ENCODE measurements at regions not wholly inside any gene's neighbourhood (a gene's known extent, or its start where the extent isn't known, plus 50 kb on each side); places are given as distances from the start of the nearest gene placed in this dataset.

- H4K20me1 ChIP-seq (ENCODE audit: insufficient read depth, low read length): no peaks in the 10 kb centered on the region
- 55% methylated on average over 4 of the region's 4 CpGs for WGBS (ENCODE audit: low lambda C conversion rate)
Observed at GRCh38 chr16:73521499-73521898, 473.6 kb upstream of the ZFHX3 start.

GRCh38 chr16:73515616-73516015 lies 467.7 kb upstream of the ZFHX3 start:
- Histone ChIP-seq H3K4me1 (ENCODE audit: insufficient read depth, low read length) (no peaks in the 10 kb centered on the region), H3K79me2 (ENCODE audit: insufficient read depth, low read length) (no peaks in the 10 kb centered on the region), H3K27me3 (ENCODE audit: control insufficient read depth in 1 of 2, insufficient read depth in 2 of 2, low read length in 2 of 2) (peaks cover 1 to 7% of the 10 kb centered on the region in 2 experiments; a peak in 2 of 5 replicates), H2AFZ (ENCODE audit: low read length) (no peak overlapping the region), H3K27ac (ENCODE audit: extremely low read length, insufficient read depth, low read length) (no peak overlapping the region), H3K9ac (ENCODE audit: insufficient read depth, low read depth, low read length) (no peak overlapping the region), H3K4me2 (ENCODE audit: low read depth, low read length) (no peak overlapping the region), H4K20me1 (ENCODE audit: insufficient read depth, low read length) (no peaks in the 10 kb centered on the region), H3K9me3 (ENCODE audit: low read length) (no peaks in the 10 kb centered on the region), H3K4me3 (replicated peaks in 1 of 3; ENCODE audit: insufficient read depth in 1 of 3, low read depth in 2 of 3, low read length in 3 of 3) (no peak overlapping the region), H3K36me3 (replicated peaks in 1 of 2; ENCODE audit: control insufficient read depth in 1 of 2, insufficient read depth in 2 of 2, low read length in 2 of 2) (no peaks in the 10 kb centered on the region)
- ChIA-PET CTCF (ENCODE audit: low intra/inter-chr PET ratio, low total read pairs) (no interaction called here), POLR2A (no interaction called here)
- 42% methylated on average over 4 of the region's 4 CpGs for WGBS (ENCODE audit: low lambda C conversion rate)
- intact Hi-C loops (cut with micrococcal nuclease; ENCODE audit: unreplicated experiment): no loop called here
- BruUV-seq (replicated peaks): no TSS peak
- DNase-seq (ENCODE audit: low spot score): no peak
- ATAC-seq: no peak
- FAIRE-seq: no peak
- in situ Hi-C loops (cut with HindIII; ENCODE audit: extremely low pct_ligation_motif_present, low pct_unique_long_range_greater_than_20kb): no loop called here
- no peak for TF ChIP-seq NR0B2 (CRISPR knock-in tag; IDR thresholded peaks at IDR 0.05)
- no peak for TF ChIP-seq ZUFSP (CRISPR knock-in tag; IDR thresholded peaks at IDR 0.05; ENCODE audit: borderline replicate concordance)
- TF ChIP-seq HCFC1 (IDR thresholded peaks at IDR 0.05; ENCODE audit: low read depth, low read length): no peak
- no peak for TF ChIP-seq RAD51 (IDR thresholded peaks at IDR 0.05; ENCODE audit: borderline replicate concordance)
- no peak for TF ChIP-seq ZBTB40 (IDR thresholded peaks at IDR 0.05)
- no peak for TF ChIP-seq ZBTB40 (CRISPR knock-in tag; IDR thresholded peaks at IDR 0.05)
- no peak for TF ChIP-seq ZNF572 (CRISPR knock-in tag; IDR thresholded peaks at IDR 0.05)
- TF ChIP-seq MAFG (CRISPR knock-in tag; IDR thresholded peaks at IDR 0.05): no peak

More at GRCh38 chr16:73521499-73521898, 473.6 kb upstream of the ZFHX3 start:
- BruUV-seq (replicated peaks): no TSS peak
- ATAC-seq: no peak
- Histone ChIP-seq H3K4me2 (ENCODE audit: low read depth, low read length) (no peak overlapping the region), H3K9ac (ENCODE audit: insufficient read depth, low read depth, low read length) (no peak overlapping the region), H2AFZ (ENCODE audit: low read length) (no peak overlapping the region), H3K79me2 (ENCODE audit: insufficient read depth, low read length) (no peaks in the 10 kb centered on the region), H3K36me3 (replicated peaks in 1 of 2; ENCODE audit: control insufficient read depth in 1 of 2, insufficient read depth in 2 of 2, low read length in 2 of 2) (no peaks in the 10 kb centered on the region), H3K4me1 (ENCODE audit: insufficient read depth, low read length) (no peaks in the 10 kb centered on the region), H3K9me3 (ENCODE audit: low read length) (no peaks in the 10 kb centered on the region), H3K4me3 (replicated peaks in 1 of 3; ENCODE audit: insufficient read depth in 1 of 3, low read depth in 2 of 3, low read length in 3 of 3) (no peak overlapping the region), H3K27me3 (ENCODE audit: control insufficient read depth in 1 of 2, insufficient read depth in 2 of 2, low read length in 2 of 2) (peaks cover 0 to 9% of the 10 kb centered on the region in 2 experiments; a peak in 2 of 5 replicates), H3K27ac (ENCODE audit: extremely low read length, insufficient read depth, low read length) (no peak overlapping the region)
- TF ChIP-seq RXRB (CRISPR knock-in tag; IDR thresholded peaks at IDR 0.05; ENCODE audit: borderline replicate concordance): no peak
- POLR2A ChIA-PET: no interaction called here
- in situ Hi-C loops (cut with HindIII; ENCODE audit: extremely low pct_ligation_motif_present, low pct_unique_long_range_greater_than_20kb): no loop called here
- DNase-seq (ENCODE audit: low spot score): no peak
- CTCF ChIA-PET (ENCODE audit: low intra/inter-chr PET ratio, low total read pairs): no interaction called here
- intact Hi-C loops (cut with micrococcal nuclease; ENCODE audit: unreplicated experiment): no loop called here
- no peak for FAIRE-seq

All from HepG2 (cell line).